ENCODE measurements at regions not wholly inside any gene's neighbourhood (a gene's known extent, or its start where the extent isn't known, plus 50 kb on each side); places are given as distances from the start of the nearest gene placed in this dataset.

- no peak for TF ChIP-seq CTCF (IDR thresholded peaks at IDR 0.05; ENCODE audit: low read depth, low read length, missing control alignments)
- no peak overlapping the region for H3K4me3 ChIP-seq (ENCODE audit: low read depth, low read length)
- DNase-seq (ENCODE audit: low read depth), result no peak
These were observed 90.9 kb downstream of the RAP2B start for GRCh38 chr3:153252963-153253362.

- no peak for TF ChIP-seq CTCF (IDR thresholded peaks at IDR 0.05; ENCODE audit: low read depth, low read length, missing control alignments)
- no peak for DNase-seq (ENCODE audit: low read depth)
- H3K4me3 ChIP-seq (ENCODE audit: low read depth, low read length), result no peak overlapping the region
These were observed 92.3 kb downstream of the RAP2B start for GRCh38 chr3:153254361-153254760.

GRCh38 chr3:153257673-153258351 is 95.8 kb downstream of the RAP2B start:
- H3K4me3 ChIP-seq (ENCODE audit: low read depth, low read length), result no peak overlapping the region
- DNase-seq (ENCODE audit: low read depth), result no peak
- TF ChIP-seq CTCF (IDR thresholded peaks at IDR 0.05; ENCODE audit: low read depth, low read length, missing control alignments), result no peak

- TF ChIP-seq CTCF (IDR thresholded peaks at IDR 0.05; ENCODE audit: low read depth, low read length, missing control alignments), result no peak
- no peak overlapping the region for H3K4me3 ChIP-seq (ENCODE audit: low read depth, low read length)
- no peak for DNase-seq (ENCODE audit: low read depth)
These were observed 97.9 kb downstream of the RAP2B start for GRCh38 chr3:153259956-153260355.

GRCh38 chr3:153260681-153261080 is 98.7 kb downstream of the RAP2B start:
- DNase-seq (ENCODE audit: low read depth), result no peak
- no peak overlapping the region for H3K4me3 ChIP-seq (ENCODE audit: low read depth, low read length)
- TF ChIP-seq CTCF (IDR thresholded peaks at IDR 0.05; ENCODE audit: low read depth, low read length, missing control alignments), result no peak

GRCh38 chr3:153266619-153267018 is 104.6 kb downstream of the RAP2B start:
- DNase-seq (ENCODE audit: low read depth), result no peak
- H3K4me3 ChIP-seq (ENCODE audit: low read depth, low read length), result no peak overlapping the region
- TF ChIP-seq CTCF (IDR thresholded peaks at IDR 0.05; ENCODE audit: low read depth, low read length, missing control alignments), result no peak
